B cell (primary cell): ENCODE measurements at regions not wholly inside any gene's neighbourhood (a gene's known extent, or its start where the extent isn't known, plus 50 kb on each side); places are given as distances from the start of the nearest gene placed in this dataset.

Experiments
- EZH2 ChIP-seq: IDR thresholded peaks from 2 replicates; pipeline ENCODE4 v1.6.1; 2012; ENCODE audit warnings: borderline replicate concordance, low read depth, mild to moderate bottlenecking, moderate library complexity, low read length; ENCODE audit not compliant: insufficient read depth, poor library complexity, severe bottlenecking
- TF ChIP-seq, protein P1 (sequence below): fragments of 200-600 bp; IDR thresholded peaks from one replicate; pipeline ENCODE4 v1.8.0; 2022; ENCODE audit warnings: antibody characterized with exemption, mild to moderate bottlenecking

DNA sequence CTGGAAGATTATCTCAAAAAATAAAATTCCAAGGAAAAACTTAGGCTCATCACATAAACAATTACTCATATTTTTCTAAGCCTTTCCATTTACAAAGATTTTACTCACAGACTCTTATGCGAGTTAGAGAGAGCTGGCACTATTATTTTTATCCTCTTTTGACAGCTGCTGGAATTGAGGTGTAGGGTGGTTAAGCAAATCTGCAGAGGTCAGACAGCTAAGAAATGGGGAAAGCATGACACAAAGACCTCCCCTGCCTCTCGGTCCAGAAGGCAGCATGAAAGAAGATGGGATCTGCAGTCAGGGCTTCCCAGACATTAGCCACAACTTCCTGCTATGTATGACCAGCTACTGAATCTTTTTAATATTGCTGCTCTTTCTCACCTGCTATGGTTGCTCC is 89.9 kb upstream of the CPEB2 start:
- TF ChIP-seq, protein P1, sequence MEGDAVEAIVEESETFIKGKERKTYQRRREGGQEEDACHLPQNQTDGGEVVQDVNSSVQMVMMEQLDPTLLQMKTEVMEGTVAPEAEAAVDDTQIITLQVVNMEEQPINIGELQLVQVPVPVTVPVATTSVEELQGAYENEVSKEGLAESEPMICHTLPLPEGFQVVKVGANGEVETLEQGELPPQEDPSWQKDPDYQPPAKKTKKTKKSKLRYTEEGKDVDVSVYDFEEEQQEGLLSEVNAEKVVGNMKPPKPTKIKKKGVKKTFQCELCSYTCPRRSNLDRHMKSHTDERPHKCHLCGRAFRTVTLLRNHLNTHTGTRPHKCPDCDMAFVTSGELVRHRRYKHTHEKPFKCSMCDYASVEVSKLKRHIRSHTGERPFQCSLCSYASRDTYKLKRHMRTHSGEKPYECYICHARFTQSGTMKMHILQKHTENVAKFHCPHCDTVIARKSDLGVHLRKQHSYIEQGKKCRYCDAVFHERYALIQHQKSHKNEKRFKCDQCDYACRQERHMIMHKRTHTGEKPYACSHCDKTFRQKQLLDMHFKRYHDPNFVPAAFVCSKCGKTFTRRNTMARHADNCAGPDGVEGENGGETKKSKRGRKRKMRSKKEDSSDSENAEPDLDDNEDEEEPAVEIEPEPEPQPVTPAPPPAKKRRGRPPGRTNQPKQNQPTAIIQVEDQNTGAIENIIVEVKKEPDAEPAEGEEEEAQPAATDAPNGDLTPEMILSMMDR, result no peak
- no peak for TF ChIP-seq EZH2
